CD14-positive monocyte (primary cell): ENCODE measurements at regions not wholly inside any gene's neighbourhood (a gene's known extent, or its start where the extent isn't known, plus 50 kb on each side); places are given as distances from the start of the nearest gene placed in this dataset.

Source experiments
- DNase-seq, 3 donors: peaks; one replicate each; pipeline ENCODE4 v3.0.0-alpha.2; 2011 to 2022
- H2AFZ ChIP-seq: 2 replicates; pipeline ENCODE4 v1.6.0; 2012; ENCODE audit warnings: mild to moderate bottlenecking, low read depth, low read length, inconsistent platforms; ENCODE audit not compliant: insufficient read depth, poor library complexity, severe bottlenecking
- H3K27ac ChIP-seq, 2 donors: 1 replicate in 1 of 2; 2 replicates in 1 of 2; pipeline ENCODE4 v1.5.1; 2012 to 2013; ENCODE audit warnings: low read length in 2 of 2, control low read depth in 1 of 2, inconsistent platforms in 1 of 2, low read depth in 1 of 2, mild to moderate bottlenecking in 1 of 2
- H3K27me3 ChIP-seq, 2 donors: one replicate each; pipeline versions ENCODE4 v1.6.0 to v1.6.1; 2011 to 2013; ENCODE audit warnings: low read length in 2 of 2; ENCODE audit not compliant: control insufficient read depth in 2 of 2, insufficient read depth in 2 of 2
- H3K36me3 ChIP-seq, 2 donors: replicated peaks in 1 of 2; 1 replicate in 1 of 2; 2 replicates in 1 of 2; pipeline versions ENCODE4 v1.5.1 to v1.6.1; 2012 to 2013; ENCODE audit warnings: low read length in 2 of 2, control low read depth in 1 of 2, inconsistent platforms in 1 of 2, mild to moderate bottlenecking in 1 of 2; ENCODE audit not compliant: insufficient read depth in 2 of 2, control insufficient read depth in 1 of 2
- H3K4me1 ChIP-seq, 2 donors: 1 replicate in 1 of 2; 2 replicates in 1 of 2; pipeline versions ENCODE4 v1.5.1 to v1.6.1; 2012 to 2013; ENCODE audit warnings: low read length in 2 of 2, control low read depth in 1 of 2, inconsistent platforms in 1 of 2, mild to moderate bottlenecking in 1 of 2, moderate library complexity in 1 of 2; ENCODE audit not compliant: insufficient read depth in 2 of 2, control insufficient read depth in 1 of 2
- H3K4me2 ChIP-seq: replicated peaks from 2 replicates; pipeline ENCODE3; 2012; ENCODE audit warnings: low read length, moderate library complexity, mild to moderate bottlenecking; ENCODE audit not compliant: poor library complexity, severe bottlenecking; ENCODE audit errors: extremely low read depth
- H3K4me3 ChIP-seq, 3 experiments: fragments of 200-600 bp in 1 of 3; sonication (generic) in 1 of 3; replicated peaks in 1 of 3; 1 replicate in 2 of 3; 2 replicates in 1 of 3; pipeline ENCODE4 v1.5.1; 2011 to 2013; ENCODE audit warnings: low read length in 3 of 3, mild to moderate bottlenecking in 3 of 3, control low read depth in 2 of 3, low read depth in 2 of 3, inconsistent platforms in 1 of 3, moderate library complexity in 1 of 3
- H3K79me2 ChIP-seq: 2 replicates; pipeline ENCODE4 v1.6.0; 2012; ENCODE audit warnings: mild to moderate bottlenecking, control low read depth, inconsistent platforms, low read length, moderate library complexity; ENCODE audit not compliant: insufficient read depth
- H3K9ac ChIP-seq: 2 replicates; pipeline ENCODE4 v1.6.0; 2017; ENCODE audit warnings: low read length, mild to moderate bottlenecking; ENCODE audit not compliant: insufficient read depth, poor library complexity, severe bottlenecking
- H3K9me3 ChIP-seq, 2 donors: replicated peaks in 1 of 2; 1 replicate in 1 of 2; 2 replicates in 1 of 2; pipeline versions ENCODE4 v1.5.1 to v1.6.1; 2012 to 2013; ENCODE audit warnings: low read length in 2 of 2, control low read depth in 1 of 2; ENCODE audit not compliant: control insufficient read depth in 1 of 2, insufficient read depth in 1 of 2
- H4K20me1 ChIP-seq: 2 replicates; pipeline ENCODE4 v1.6.0; 2012; ENCODE audit warnings: mild to moderate bottlenecking, low read length, control low read depth, moderate library complexity; ENCODE audit not compliant: insufficient read depth
- H3K27ac Mint-ChIP-seq, 7 donors: one replicate each; pipeline ENCODE4 v1.8.0; 2020; ENCODE audit warnings: mild to moderate bottlenecking in 7 of 7, mixed read lengths in 7 of 7, moderate library complexity in 6 of 7, inconsistent platforms in 2 of 7
- H3K27me3 Mint-ChIP-seq, 3 donors: one replicate each; pipeline ENCODE4 v1.8.0; 2021 to 2022; ENCODE audit warnings: low read depth in 3 of 3, mild to moderate bottlenecking in 3 of 3, mixed read lengths in 3 of 3, moderate library complexity in 3 of 3, inconsistent platforms in 1 of 3
- H3K36me3 Mint-ChIP-seq, 2 donors: one replicate each; pipeline ENCODE4 v1.8.0; 2020; ENCODE audit warnings: mixed read lengths in 2 of 2, inconsistent platforms in 1 of 2, mild to moderate bottlenecking in 1 of 2
- H3K4me1 Mint-ChIP-seq: one replicate; pipeline ENCODE4 v1.8.0; 2020; ENCODE audit warnings: mild to moderate bottlenecking, mixed read lengths
- H3K4me3 Mint-ChIP-seq, 2 donors: one replicate each; pipeline ENCODE4 v1.8.0; 2020; ENCODE audit warnings: mild to moderate bottlenecking in 2 of 2, mixed read lengths in 2 of 2, moderate library complexity in 1 of 2
- H3K9me3 Mint-ChIP-seq, 7 donors: one replicate each; pipeline ENCODE4 v1.8.0; 2020 to 2022; ENCODE audit warnings: mixed read lengths in 7 of 7, mild to moderate bottlenecking in 6 of 7, moderate library complexity in 6 of 7, inconsistent platforms in 2 of 7
- WGBS: methylation state at CpG from one replicate; pipeline ENCODE4 v1.1.5; 2013; ENCODE audit warnings: missing lambda C conversion rate; ENCODE audit not compliant: insufficient coverage; 5-methylcytosine and 5-hydroxymethylcytosine counted together
- intact Hi-C, 2 donors: fragments of 100-400 bp; cut with micrococcal nuclease; formaldehyde crosslinking; loops; one replicate each; pipeline versions ENCODE4 v1.15.0 to v1.15.1; 2023
- TF ChIP-seq, protein P1 (sequence below): fragments of 200-600 bp; IDR thresholded peaks from one replicate; pipeline ENCODE4 v1.8.0; 2022; ENCODE audit warnings: antibody characterized with exemption, mild to moderate bottlenecking

DNA sequence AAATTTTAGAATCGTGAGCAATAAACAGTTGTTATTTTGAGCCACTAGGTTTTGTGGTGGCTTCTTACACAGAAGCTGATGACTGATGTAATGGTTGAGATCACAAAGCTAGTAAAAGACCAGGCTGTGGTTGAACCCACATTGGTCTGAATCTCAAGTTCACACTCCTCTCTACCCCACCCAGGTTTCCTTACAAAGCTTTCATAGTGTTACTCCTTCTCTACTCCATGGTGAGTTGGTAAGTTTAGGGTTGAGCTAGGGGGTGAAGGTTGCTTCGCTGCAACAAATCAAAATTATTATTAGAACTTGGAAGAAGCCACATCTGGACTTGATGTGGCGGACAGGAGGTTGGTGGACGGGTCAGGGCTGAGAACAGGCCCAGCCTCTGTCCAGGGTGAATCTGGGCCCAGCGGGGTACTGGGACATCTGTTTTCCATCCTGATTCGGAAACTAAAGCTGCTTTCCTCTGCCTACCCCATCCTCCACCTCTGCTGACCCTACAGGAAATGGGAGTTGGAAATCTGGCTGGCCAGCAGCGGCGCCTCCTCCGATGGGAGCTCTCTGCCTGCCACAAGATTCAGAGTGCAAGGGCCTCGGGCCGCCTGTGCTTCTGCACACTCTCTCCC lies 86.3 kb downstream of the ZFP36L2 start:
- TF ChIP-seq, protein P1, sequence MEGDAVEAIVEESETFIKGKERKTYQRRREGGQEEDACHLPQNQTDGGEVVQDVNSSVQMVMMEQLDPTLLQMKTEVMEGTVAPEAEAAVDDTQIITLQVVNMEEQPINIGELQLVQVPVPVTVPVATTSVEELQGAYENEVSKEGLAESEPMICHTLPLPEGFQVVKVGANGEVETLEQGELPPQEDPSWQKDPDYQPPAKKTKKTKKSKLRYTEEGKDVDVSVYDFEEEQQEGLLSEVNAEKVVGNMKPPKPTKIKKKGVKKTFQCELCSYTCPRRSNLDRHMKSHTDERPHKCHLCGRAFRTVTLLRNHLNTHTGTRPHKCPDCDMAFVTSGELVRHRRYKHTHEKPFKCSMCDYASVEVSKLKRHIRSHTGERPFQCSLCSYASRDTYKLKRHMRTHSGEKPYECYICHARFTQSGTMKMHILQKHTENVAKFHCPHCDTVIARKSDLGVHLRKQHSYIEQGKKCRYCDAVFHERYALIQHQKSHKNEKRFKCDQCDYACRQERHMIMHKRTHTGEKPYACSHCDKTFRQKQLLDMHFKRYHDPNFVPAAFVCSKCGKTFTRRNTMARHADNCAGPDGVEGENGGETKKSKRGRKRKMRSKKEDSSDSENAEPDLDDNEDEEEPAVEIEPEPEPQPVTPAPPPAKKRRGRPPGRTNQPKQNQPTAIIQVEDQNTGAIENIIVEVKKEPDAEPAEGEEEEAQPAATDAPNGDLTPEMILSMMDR = no peak
- Mint-ChIP-seq H3K36me3 (peaks cover 3 to 4% of the 10 kb centered on the region in 2 donors), H3K4me1 (peaks cover 74% of the 10 kb centered on the region), H3K27me3 (peaks cover 0 to 1% (median 0%) of the 10 kb centered on the region in 3 donors), H3K9me3 (peaks cover 0 to 2% (median 0%) of the 10 kb centered on the region in 7 donors), H3K27ac (no peak overlapping the region), H3K4me3 (no peak overlapping the region)
- H3K9ac ChIP-seq = no peak overlapping the region
- H2AFZ ChIP-seq = no peak overlapping the region
- no peak for DNase-seq
- no peak overlapping the region for H3K4me2 ChIP-seq
- 93% methylated on average over 7 of the region's 11 CpGs for WGBS
- peaks cover 55 to 62% of the 10 kb centered on the region in 2 donors for H3K4me1 ChIP-seq
- no peak overlapping the region for H3K27ac ChIP-seq
- H3K79me2 ChIP-seq = no peaks in the 10 kb centered on the region
- H4K20me1 ChIP-seq = no peaks in the 10 kb centered on the region
- H3K27me3 ChIP-seq = no peaks in the 10 kb centered on the region
- no peaks in the 10 kb centered on the region for H3K9me3 ChIP-seq
- intact Hi-C loops = no loop called here
- no peaks in the 10 kb centered on the region for H3K36me3 ChIP-seq
- H3K4me3 ChIP-seq = no peak overlapping the region

DNA sequence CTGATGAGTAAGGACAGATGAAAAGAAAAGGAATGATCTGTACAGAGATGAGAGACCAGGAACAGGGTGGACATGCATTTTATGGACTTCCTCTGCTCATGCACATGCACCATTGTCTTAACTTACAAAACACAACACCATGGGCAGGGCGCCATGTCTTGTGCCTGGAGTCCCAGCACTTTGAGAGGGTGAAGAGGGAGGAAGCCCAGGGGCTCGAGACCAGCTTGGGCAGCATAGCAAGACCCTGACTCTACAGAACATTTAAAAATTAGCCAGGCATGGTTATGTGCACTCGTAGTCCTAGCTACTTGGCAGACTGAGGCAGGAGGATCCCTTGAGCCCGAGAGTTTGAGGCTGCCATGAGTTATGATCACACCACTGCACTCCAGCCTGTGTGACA lies 86.9 kb downstream of the ZFP36L2 start:
- Mint-ChIP-seq H3K9me3 (peaks cover 0 to 2% (median 0%) of the 10 kb centered on the region in 7 donors), H3K36me3 (peaks cover 3 to 4% of the 10 kb centered on the region in 2 donors), H3K4me3 (no peak overlapping the region), H3K27ac (peak overlapping the region in 2 of 7 donors; percentile 4 to 61), H3K4me1 (peaks cover 74% of the 10 kb centered on the region), H3K27me3 (peaks cover 0 to 1% (median 0%) of the 10 kb centered on the region in 3 donors)
- H3K36me3 ChIP-seq = no peaks in the 10 kb centered on the region
- no peak overlapping the region for H2AFZ ChIP-seq
- TF ChIP-seq, protein P1 = no peak
- no peaks in the 10 kb centered on the region for H3K9me3 ChIP-seq
- no peak overlapping the region for H3K4me3 ChIP-seq
- H3K4me1 ChIP-seq = peaks cover 55 to 62% of the 10 kb centered on the region in 2 donors
- 100% methylated on average over 3 of the region's 4 CpGs for WGBS
- H3K27ac ChIP-seq = no peak overlapping the region
- peaks cover 3% of the 10 kb centered on the region for H3K79me2 ChIP-seq
- H3K4me2 ChIP-seq = no peak overlapping the region
- no peaks in the 10 kb centered on the region for H4K20me1 ChIP-seq
- H3K27me3 ChIP-seq = no peaks in the 10 kb centered on the region
- DNase-seq = no peak
- intact Hi-C loops = no loop called here
- no peak overlapping the region for H3K9ac ChIP-seq
